ENCODE measurements at regions not wholly inside any gene's neighbourhood (a gene's known extent, or its start where the extent isn't known, plus 50 kb on each side); places are given as distances from the start of the nearest gene placed in this dataset.

DNA sequence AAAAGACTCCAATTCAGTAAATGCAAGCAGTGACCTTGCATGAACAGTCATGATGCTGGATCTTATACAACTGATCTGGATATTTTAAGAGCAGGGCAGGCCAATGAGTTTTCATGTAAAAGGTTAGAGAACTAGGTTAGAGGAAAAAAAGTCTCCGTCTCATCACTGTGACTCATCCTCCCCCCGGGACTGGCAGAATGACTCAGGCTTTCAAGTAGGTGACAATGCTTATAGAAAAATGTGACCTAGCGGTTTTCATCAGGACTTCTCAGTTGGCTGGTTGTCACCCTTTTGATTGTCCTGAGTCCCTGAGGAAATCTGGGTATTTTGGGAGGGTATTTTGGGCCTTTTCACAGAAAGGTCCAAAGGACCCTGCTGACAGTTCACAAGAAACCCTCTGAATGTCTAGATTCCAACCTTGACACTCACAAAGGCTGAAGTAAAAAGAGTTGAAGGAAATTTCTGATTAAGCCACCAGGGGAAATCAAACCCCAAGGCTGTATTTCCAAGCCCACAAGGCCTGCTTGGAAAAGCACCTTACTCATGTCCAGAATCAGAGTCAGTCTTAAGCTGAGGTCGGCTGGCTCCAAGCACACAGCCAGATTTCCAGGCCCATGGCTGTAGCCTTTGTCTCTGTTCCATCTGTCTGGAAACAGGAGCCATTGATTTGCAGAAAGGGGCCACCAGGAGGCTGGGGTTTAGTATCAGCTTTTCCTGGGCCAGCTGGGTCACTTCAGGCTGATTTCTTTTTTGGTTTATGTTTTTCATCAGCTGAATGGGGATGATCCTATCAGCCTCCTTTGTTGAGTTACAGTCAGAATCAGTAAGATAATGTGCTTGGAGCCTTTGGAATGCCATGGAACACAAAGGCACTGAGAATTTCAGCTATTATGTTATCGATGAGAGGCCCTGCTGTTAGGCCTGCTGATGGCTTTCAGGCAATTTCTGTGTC, 226.4 kb upstream of the HABP2 start:
- DNase-seq, result no peak

DNA sequence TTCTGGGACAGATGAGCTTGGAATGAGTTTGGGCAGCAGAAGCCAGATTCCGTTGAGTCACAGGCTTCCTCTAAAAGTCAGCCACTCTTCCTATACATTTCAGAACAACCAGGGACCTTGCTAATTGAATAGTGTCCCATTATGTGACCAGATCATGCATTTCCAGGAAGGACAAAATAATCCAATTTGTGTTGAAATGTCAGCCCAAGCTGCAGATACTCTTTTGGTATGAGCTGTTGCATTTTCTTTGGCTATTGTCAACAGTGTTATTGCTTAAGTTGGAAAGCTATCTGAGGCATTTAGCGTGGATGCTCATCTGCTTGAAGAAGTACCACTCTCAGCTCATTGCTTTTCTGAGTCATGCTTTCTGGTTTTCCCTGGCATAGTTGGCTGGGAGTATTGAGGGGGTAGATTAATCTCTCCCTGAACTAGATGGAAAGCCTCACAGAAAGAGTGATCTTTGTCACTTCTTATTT, 223.7 kb upstream of the HABP2 start:
- DNase-seq, result no peak

DNA sequence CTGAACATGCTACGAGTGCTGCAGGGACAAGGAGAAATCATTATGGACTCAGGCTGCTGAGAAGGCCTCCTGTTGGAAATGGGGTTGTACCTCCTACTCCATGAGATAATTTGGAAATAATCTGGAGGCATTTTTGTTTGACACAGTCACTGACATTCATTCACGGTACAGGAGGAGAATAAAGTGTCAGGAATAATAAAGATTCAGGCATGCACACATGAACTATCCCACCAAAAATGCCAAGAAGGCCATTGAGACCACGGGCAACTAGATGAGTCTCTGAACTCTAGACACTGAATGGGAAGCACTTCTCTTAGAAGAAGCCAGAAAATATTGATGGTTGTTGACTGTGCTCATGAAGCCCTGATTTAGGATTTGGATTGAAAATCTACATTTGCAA, 220.9 kb upstream of the HABP2 start:
- no peak for DNase-seq

DNA sequence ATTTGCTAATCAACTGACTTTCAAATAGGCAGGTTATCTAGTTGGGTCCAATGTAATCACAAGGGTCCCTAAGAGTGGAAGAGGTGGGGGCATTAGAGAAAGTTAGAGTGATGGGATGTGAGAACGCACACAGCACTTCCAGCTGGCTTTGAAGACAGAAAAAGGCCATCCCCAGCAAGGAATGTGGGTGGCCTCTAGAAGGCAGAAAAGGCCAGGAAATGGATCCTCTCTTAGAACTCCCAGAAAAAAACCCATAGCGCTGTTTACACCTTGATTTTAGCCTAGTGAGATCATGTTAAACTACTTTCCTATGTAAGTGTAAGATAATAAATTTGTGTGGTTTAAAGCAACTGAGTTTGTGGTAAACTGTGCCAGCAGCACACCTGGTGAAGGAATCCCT, 219.5 kb upstream of the HABP2 start:
- no peak for DNase-seq

- no peak for DNase-seq
Observed at GRCh38 chr10:113335592-113335991, 217.3 kb upstream of the HABP2 start.

GRCh38 chr10:113336549-113337130, 216.2 kb upstream of the HABP2 start:
- no peak for DNase-seq

DNA sequence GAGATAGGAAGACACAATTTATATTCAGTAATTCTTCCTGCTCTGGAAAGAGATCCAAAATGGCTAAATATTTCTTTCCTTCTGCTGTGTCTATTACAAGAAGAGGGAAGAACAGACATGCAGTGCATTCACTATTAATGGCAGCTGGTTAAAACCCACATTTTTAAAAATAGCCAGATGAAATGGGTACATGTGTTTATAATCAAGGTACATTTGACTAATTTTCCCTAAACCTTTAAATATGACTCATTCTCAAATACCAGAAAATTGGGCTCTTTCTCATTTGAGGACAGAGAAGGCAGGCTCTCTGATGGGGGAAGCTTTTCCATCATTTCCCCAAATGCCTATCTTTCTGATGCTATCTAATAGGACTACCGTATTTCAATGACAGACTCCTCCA, 215.7 kb upstream of the HABP2 start:
- DNase-seq, result no peak

- no peak for DNase-seq
Observed at GRCh38 chr10:113339121-113339520, 213.7 kb upstream of the HABP2 start.

GRCh38 chr10:113340282-113340681, 212.6 kb upstream of the HABP2 start:
- DNase-seq, result no peak

DNA sequence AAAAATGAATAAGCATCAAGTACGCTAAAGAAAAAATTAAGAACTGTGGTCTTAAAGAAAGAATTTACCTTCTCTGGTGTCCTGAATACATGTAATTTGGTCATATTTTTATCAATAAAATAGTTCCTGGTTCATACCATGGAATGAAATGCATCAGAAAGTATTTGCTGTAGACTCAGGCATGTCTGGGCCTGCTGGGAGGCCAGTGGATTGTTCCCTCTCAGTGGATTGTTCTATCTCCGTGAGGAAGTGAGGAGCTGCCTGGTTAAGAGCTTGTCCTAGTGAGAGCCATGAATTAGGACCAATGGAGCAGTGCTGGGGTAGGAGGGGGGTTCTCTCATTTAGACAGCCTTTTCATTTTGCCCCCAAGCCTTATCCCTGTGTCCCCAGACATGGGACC, 211.7 kb upstream of the HABP2 start:
- no peak for DNase-seq

- no peak for DNase-seq
Observed at GRCh38 chr10:113345826-113346624, 206.8 kb upstream of the HABP2 start.

GRCh38 chr10:113347508-113347907, 205.3 kb upstream of the HABP2 start:
- no peak for DNase-seq

GRCh38 chr10:113348694-113349093, 204.2 kb upstream of the HABP2 start:
- no peak for DNase-seq

DNA sequence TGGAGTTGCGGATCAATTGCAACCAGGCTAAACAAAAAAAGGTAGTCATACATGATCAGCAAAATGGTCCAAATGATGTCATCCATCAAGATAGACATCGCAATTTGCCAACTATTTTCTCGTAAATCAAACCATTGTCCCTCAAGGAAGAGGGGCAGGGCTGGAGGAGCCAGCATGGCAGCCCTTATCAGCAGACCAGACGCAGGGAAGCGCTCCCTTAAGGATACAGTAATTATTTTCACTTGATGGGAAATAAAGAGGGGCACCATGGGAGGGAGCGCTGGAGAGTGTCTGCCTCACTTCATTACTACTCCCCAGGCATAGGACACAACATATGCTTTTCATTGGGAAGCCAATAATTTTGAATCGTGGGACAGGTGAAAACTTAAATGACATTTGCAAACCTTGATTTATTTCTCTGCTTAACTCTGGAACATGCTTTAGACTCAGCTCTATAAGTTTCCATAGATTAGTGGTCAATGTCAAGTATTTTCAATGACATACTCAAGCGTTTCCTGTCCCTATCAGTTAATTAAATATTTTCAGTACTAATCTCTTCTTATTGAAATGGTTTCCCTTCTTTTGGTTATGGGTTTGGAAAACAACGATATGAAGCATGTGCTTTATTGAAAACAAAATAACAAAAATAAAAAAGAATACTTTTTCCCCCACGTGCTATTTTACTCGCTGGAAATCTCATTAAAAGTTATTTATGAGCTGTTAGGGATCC, 202.4 kb upstream of the HABP2 start:
- DNase-seq, result no peak

GRCh38 chr10:113354711-113355110, 198.1 kb upstream of the HABP2 start:
- no peak for DNase-seq

DNA sequence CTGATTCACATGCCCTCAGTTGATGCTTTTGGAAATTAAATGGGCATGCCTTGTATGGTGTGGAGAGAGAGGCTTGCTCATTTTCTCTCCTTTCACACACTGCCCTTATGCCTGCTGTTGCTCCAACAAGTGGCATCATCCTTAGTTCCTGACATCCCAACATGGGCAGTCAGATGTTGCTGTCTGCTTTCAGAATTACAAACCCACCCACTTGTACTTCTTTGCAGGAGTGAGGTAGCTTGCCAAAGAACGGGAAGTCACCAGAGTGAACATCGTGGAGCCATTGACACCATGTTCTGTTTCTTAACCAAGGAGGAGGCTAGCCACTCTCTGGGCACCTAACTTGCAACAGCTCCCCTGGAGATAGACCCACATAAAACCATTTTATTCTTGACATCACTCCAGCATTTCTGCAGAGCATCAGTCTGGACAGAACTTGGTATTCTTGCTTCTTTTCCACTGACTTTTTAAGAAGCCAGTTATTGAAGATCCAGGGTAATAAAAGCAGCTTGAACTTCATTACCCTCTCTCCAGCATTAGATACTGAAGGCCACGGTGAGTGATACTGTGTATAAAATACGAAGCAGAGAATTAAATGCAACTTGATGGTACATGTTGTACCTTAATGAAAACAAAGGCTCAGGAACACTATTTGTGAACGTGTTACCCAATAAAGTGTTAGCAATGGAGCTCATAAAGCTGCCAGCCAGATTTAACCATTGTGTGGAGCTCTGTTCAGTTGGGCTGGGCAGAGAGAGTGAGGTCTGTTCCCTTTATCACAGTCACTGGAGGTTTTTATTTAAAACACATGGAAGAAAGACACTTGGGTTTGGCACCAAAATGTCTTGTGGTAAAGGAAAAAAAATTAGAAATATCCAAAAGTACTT, 195.8 kb upstream of the HABP2 start:
- no peak for DNase-seq

DNA sequence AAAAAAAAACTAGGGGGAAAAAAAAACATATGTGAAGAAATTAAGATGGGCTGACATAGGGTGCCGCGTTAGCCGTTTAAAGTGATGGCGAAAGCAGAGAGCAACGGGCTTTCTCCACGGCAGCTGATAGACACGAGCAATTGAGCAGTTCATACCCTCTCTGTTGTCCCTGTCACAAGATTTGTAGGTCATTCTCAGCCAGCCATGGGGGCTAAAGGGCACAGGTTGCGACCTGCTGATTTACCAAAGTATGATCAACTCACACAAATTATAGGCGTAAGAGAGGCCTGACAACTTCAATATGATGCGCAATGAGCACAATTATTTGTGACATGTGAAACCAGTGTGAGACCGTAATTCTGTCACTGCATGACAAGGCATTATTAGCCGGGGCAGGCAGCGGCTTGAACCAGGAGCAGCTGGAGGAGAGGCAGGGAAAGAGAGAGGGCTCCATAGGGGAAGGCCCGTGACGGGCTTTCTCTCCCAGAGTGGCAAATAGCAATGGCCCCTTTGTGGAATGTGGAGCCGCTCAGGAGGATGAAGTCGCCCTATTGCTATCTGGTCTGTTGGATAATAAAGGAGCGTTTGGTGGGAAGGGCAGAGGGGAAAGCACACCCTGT, 195.1 kb upstream of the HABP2 start:
- DNase-seq, result no peak

DNA sequence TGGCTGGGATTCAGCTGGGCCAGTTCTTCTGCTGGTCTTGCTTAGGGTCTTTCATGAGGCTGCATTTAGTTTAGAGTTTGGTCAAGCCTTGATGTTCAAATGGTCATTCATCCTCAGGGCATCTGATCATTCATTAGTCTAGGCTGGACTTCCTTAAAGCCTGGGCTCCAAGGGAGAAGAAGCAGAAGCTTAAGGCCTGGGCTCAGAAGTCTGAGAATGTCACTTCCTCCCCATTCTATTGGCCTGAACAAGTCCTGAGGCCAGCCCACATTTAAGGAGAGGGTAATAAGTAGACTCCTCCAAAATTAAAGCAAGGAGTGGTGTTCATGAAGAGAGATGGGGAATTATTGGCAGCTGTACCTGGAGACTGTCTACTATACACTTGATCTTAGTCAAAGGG, 193.2 kb upstream of the HABP2 start:
- no peak for DNase-seq

GRCh38 chr10:113360870-113361269, 192.0 kb upstream of the HABP2 start:
- DNase-seq, result no peak

- no peak for DNase-seq
Observed at GRCh38 chr10:113362645-113363091, 190.2 kb upstream of the HABP2 start.

GRCh38 chr10:113364227-113364626, 188.6 kb upstream of the HABP2 start:
- DNase-seq, result no peak
